GM18519 (cell line): ENCODE measurements at regions not wholly inside any gene's neighbourhood (a gene's known extent, or its start where the extent isn't known, plus 50 kb on each side); places are given as distances from the start of the nearest gene placed in this dataset.
"Not testable (repeated sequence)": the region's sequence is repeated elsewhere in the genome, so short reads cannot be mapped to it uniquely, and the experiment has no call there.

Source experiments
- ATAC-seq: cut with Tn5 transposase; IDR thresholded peaks from one replicate; pipeline ENCODE4 v1.9.1; 2021; ENCODE audit warnings: mild to moderate bottlenecking, moderate library complexity; ENCODE audit not compliant: unreplicated experiment, low FRiP score

DNA sequence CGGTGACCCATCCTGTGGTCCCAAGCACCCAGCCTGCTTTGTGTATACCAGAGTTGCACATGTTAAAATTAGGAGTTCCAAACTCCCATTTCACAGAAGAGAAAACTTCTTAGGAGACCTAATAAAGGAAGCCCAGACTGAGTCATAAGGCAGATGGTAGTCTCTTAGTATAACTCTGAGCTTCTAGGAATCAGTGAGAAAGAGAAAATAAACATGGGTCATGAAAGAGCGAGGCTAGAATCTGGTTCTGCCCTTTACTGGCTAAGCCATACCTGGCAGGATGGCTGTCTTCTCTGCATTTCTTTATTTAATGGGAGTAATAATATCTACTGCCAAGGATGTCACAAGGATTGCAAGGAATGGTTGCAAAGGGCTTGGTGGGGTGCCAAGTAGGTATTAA lies 101.2 kb upstream of the TRIB2 start:
- ATAC-seq: no peak

GRCh38 chr2:12616456-12617156 lies 100.1 kb upstream of the TRIB2 start:
- no peak for ATAC-seq

DNA sequence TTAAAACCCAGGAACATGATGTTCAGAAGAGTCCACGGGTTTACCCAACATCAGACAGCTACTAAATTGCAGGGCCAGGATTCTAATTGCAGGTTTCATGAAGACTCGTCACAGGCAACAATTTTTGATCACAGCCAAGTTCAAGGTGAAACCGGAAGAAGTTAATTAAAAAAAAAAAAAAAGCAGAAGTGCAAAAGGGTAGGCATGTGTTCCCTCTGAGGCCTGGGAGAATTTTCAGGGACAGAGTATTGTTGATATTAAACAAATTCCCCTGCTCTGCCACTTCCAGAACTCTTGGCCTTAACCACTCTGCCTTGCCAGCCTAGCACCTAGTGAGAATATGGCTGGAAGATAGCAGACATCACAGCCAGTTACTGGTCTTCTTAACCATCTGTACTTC lies 99.4 kb upstream of the TRIB2 start:
- no peak for ATAC-seq

GRCh38 chr2:12617853-12618252 lies 98.9 kb upstream of the TRIB2 start:
- ATAC-seq: no peak

GRCh38 chr2:12618576-12618975 lies 98.2 kb upstream of the TRIB2 start:
- no peak for ATAC-seq

DNA sequence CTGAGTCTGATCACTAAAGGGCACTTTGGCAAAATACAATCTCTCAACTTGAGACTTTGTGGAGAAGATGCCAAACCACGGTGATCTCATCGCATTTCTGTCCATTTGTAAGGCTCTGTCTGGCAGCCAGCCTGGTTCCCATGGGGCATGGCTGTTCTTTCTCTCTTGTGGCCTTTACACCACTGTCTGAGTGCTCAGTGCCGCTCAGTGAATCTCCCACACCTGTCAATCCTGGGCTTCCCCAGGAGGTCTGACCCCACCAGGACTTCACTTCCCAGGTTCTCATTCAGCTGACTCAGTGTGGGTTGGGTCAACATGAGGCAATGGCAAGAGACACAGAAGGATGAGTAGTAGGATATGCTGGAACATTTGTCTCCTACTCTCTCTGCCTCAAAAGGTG lies 96.8 kb upstream of the TRIB2 start:
- no peak for ATAC-seq

DNA sequence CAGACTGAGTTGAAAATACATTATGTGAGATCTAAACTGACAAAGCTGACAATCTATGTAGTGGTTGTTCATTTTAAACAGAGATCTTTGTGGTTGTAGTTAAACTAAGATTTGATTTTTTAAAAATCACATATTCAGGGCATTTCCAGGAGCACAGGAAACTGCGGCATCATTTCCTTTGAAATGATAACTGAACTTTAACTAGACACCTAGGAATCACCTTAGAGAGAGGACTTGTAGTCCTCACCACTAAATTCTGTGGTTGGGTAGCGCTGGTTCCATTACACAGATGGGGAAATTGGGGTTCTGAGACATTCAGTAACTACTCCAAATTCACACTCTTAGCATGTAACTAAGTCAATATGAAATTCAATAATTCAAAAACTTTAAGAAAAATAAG lies 96.0 kb upstream of the TRIB2 start:
- no peak for ATAC-seq

- ATAC-seq: no peak
Observed at GRCh38 chr2:12623051-12623450, 93.7 kb upstream of the TRIB2 start.

- no peak for ATAC-seq
Observed at GRCh38 chr2:12624384-12624783, 92.4 kb upstream of the TRIB2 start.

GRCh38 chr2:12624905-12625598 lies 91.7 kb upstream of the TRIB2 start:
- ATAC-seq: no peak

DNA sequence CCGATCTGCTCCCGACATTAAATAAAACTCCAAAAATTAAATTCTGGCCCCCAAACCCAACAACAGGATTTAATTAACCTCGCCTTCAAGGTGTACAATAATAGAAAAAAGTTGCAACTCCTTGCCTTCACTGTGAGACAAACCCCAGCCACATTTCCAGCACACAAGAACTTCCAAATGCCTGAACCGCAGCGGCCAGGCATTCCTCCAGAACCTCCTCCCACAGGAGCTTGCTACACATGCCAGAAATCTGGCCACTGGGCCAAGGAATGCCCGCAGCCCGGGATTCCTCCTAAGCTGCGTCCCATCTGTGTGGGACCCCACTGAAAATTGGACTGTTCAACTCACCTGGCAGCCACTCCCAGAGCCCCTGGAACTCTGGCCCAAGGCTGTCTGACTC lies 88.2 kb upstream of the TRIB2 start:
- ATAC-seq: not testable (repeated sequence)

- ATAC-seq: no peak
Observed at GRCh38 chr2:12636837-12637581, 79.7 kb upstream of the TRIB2 start.

DNA sequence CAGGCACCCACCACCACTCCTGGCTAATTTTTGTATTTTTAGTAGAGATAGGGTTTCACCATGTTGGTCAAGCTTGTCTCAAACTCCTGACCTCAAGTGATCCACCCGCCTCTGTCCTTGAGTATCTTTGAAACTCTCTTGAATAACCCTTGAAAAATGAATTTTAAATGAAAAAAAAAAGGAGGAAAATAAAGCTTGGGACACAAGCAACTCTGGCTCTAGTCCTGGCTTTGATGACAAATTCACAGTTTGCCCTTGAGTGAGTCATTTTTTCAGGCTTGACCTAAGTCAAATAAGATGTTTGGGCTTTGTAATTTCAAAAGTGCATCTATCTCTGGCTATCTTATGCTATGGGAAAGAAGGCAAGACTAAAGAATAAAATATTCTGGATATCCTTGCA lies 79.0 kb upstream of the TRIB2 start:
- ATAC-seq: no peak

GRCh38 chr2:12641441-12641840 lies 75.3 kb upstream of the TRIB2 start:
- ATAC-seq: no peak

GRCh38 chr2:12642332-12642731 lies 74.4 kb upstream of the TRIB2 start:
- ATAC-seq: no peak

- ATAC-seq: no peak
Observed at GRCh38 chr2:12642859-12643258, 73.9 kb upstream of the TRIB2 start.

GRCh38 chr2:12649602-12650400 lies 66.9 kb upstream of the TRIB2 start:
- no peak for ATAC-seq

DNA sequence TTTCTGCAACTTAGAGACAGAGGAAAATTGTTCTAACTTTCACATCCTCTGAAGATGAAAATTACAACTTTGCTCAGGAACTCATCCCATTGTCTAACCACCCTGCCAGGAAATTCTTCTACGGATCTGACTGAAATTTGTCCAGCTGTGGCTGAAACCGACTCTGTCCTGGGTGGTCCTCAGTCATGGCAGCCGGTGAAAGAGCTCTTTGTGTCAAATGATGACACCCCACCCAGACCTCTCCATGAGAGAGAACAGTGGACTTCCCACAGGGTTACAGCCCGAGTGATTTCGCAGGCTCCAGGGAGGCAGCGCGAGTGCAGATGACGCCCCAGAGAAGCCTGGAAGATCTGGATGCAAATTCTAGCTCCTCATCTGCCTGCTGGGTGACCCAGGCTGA lies 65.1 kb upstream of the TRIB2 start:
- no peak for ATAC-seq

- ATAC-seq: no peak
Observed at GRCh38 chr2:12652723-12653122, 64.0 kb upstream of the TRIB2 start.

GRCh38 chr2:12657560-12657959 lies 59.2 kb upstream of the TRIB2 start:
- ATAC-seq: no peak
